ENCODE measurements at regions not wholly inside any gene's neighbourhood (a gene's known extent, or its start where the extent isn't known, plus 50 kb on each side); places are given as distances from the start of the nearest gene placed in this dataset.

- Histone ChIP-seq H2AFZ (ENCODE audit: low read depth, low read length) (no peak overlapping the region), H3K9ac (ENCODE audit: low read length) (no peak overlapping the region), H3F3A (ENCODE audit: insufficient read depth, low read length, poor library complexity, severe bottlenecking) (no peaks in the 10 kb centered on the region), H3K9me2 (ENCODE audit: insufficient read depth, low read length) (no peaks in the 10 kb centered on the region), H3K9me3 (ENCODE audit: low read length) (no peaks in the 10 kb centered on the region), H4K20me1 (ENCODE audit: insufficient read depth) (no peaks in the 10 kb centered on the region), H3K79me2 (replicated peaks; ENCODE audit: insufficient read depth, low read length) (peaks cover 6% of the 10 kb centered on the region), H3K4me3 (ENCODE audit: low read length) (no peak overlapping the region), H3K27me3 (ENCODE audit: insufficient read depth, low read depth, low read length) (no peaks in the 10 kb centered on the region), H3K27ac (ENCODE audit: low read length) (no peak overlapping the region), H3K4me2 (ENCODE audit: low read length) (no peak overlapping the region), H3K36me3 (ENCODE audit: insufficient read depth, low read length) (no peaks in the 10 kb centered on the region)
- TF ChIP-seq SMC3 (conservative IDR thresholded peaks at IDR 0.05; ENCODE audit: poor library complexity) (no peak), TAF1 (IDR thresholded peaks at IDR 0.05; ENCODE audit: low read depth) (no peak), EZH2 (IDR thresholded peaks at IDR 0.05; ENCODE audit: borderline replicate concordance, insufficient read depth, low read length, poor library complexity, severe bottlenecking) (no peak), RAD21 (conservative IDR thresholded peaks at IDR 0.05) (no peak), POLR2AphosphoS5 (IDR thresholded peaks at IDR 0.05) (no peak), MXI1 (conservative IDR thresholded peaks at IDR 0.05; ENCODE audit: poor library complexity, severe bottlenecking) (no peak), EP300 (conservative IDR thresholded peaks at IDR 0.05; ENCODE audit: poor library complexity, severe bottlenecking) (no peak)
- TF ChIP-seq, protein P1, sequence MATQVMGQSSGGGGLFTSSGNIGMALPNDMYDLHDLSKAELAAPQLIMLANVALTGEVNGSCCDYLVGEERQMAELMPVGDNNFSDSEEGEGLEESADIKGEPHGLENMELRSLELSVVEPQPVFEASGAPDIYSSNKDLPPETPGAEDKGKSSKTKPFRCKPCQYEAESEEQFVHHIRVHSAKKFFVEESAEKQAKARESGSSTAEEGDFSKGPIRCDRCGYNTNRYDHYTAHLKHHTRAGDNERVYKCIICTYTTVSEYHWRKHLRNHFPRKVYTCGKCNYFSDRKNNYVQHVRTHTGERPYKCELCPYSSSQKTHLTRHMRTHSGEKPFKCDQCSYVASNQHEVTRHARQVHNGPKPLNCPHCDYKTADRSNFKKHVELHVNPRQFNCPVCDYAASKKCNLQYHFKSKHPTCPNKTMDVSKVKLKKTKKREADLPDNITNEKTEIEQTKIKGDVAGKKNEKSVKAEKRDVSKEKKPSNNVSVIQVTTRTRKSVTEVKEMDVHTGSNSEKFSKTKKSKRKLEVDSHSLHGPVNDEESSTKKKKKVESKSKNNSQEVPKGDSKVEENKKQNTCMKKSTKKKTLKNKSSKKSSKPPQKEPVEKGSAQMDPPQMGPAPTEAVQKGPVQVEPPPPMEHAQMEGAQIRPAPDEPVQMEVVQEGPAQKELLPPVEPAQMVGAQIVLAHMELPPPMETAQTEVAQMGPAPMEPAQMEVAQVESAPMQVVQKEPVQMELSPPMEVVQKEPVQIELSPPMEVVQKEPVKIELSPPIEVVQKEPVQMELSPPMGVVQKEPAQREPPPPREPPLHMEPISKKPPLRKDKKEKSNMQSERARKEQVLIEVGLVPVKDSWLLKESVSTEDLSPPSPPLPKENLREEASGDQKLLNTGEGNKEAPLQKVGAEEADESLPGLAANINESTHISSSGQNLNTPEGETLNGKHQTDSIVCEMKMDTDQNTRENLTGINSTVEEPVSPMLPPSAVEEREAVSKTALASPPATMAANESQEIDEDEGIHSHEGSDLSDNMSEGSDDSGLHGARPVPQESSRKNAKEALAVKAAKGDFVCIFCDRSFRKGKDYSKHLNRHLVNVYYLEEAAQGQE (IDR thresholded peaks at IDR 0.05; ENCODE audit: borderline replicate concordance), result no peak
- TF ChIP-seq, protein P2, sequence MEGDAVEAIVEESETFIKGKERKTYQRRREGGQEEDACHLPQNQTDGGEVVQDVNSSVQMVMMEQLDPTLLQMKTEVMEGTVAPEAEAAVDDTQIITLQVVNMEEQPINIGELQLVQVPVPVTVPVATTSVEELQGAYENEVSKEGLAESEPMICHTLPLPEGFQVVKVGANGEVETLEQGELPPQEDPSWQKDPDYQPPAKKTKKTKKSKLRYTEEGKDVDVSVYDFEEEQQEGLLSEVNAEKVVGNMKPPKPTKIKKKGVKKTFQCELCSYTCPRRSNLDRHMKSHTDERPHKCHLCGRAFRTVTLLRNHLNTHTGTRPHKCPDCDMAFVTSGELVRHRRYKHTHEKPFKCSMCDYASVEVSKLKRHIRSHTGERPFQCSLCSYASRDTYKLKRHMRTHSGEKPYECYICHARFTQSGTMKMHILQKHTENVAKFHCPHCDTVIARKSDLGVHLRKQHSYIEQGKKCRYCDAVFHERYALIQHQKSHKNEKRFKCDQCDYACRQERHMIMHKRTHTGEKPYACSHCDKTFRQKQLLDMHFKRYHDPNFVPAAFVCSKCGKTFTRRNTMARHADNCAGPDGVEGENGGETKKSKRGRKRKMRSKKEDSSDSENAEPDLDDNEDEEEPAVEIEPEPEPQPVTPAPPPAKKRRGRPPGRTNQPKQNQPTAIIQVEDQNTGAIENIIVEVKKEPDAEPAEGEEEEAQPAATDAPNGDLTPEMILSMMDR (IDR thresholded peaks at IDR 0.05; ENCODE audit: poor library complexity, severe bottlenecking), result no peak
Measured at GRCh38 chr11:92576315-92576714, 351.7 kb downstream of the FAT3 start.

- Histone ChIP-seq H3K27ac (ENCODE audit: low read length) (no peak overlapping the region), H3K36me3 (ENCODE audit: insufficient read depth, low read length) (no peaks in the 10 kb centered on the region), H4K20me1 (ENCODE audit: insufficient read depth) (no peaks in the 10 kb centered on the region), H3K9me2 (ENCODE audit: insufficient read depth, low read length) (no peaks in the 10 kb centered on the region), H3K4me2 (ENCODE audit: low read length) (no peak overlapping the region), H2AFZ (ENCODE audit: low read depth, low read length) (no peak overlapping the region), H3K79me2 (replicated peaks; ENCODE audit: insufficient read depth, low read length) (no peaks in the 10 kb centered on the region), H3K9ac (ENCODE audit: low read length) (no peak overlapping the region), H3K9me3 (ENCODE audit: low read length) (no peaks in the 10 kb centered on the region), H3K27me3 (ENCODE audit: insufficient read depth, low read depth, low read length) (no peaks in the 10 kb centered on the region), H3K4me3 (ENCODE audit: low read length) (no peak overlapping the region), H3F3A (ENCODE audit: insufficient read depth, low read length, poor library complexity, severe bottlenecking) (no peaks in the 10 kb centered on the region)
- TF ChIP-seq EP300 (conservative IDR thresholded peaks at IDR 0.05; ENCODE audit: poor library complexity, severe bottlenecking) (no peak), MXI1 (conservative IDR thresholded peaks at IDR 0.05; ENCODE audit: poor library complexity, severe bottlenecking) (no peak), SMC3 (conservative IDR thresholded peaks at IDR 0.05; ENCODE audit: poor library complexity) (no peak), POLR2AphosphoS5 (IDR thresholded peaks at IDR 0.05) (no peak), RAD21 (conservative IDR thresholded peaks at IDR 0.05) (no peak), TAF1 (IDR thresholded peaks at IDR 0.05; ENCODE audit: low read depth) (no peak), EZH2 (IDR thresholded peaks at IDR 0.05; ENCODE audit: borderline replicate concordance, insufficient read depth, low read length, poor library complexity, severe bottlenecking) (no peak)
- TF ChIP-seq, protein P1 (IDR thresholded peaks at IDR 0.05; ENCODE audit: borderline replicate concordance), result no peak
- TF ChIP-seq, protein P2 (IDR thresholded peaks at IDR 0.05; ENCODE audit: poor library complexity, severe bottlenecking), result no peak
Measured at GRCh38 chr11:92580908-92581307, 356.3 kb downstream of the FAT3 start.

Data from neural cell (in vitro differentiated cells).